Neural crest cell (in vitro differentiated cells): ENCODE measurements at regions not wholly inside any gene's neighbourhood (a gene's known extent, or its start where the extent isn't known, plus 50 kb on each side); places are given as distances from the start of the nearest gene placed in this dataset.

ENCODE experiments used
- DNase-seq: peaks from one replicate; pipeline ENCODE4 v3.0.0; 2021; ENCODE audit warnings: low read depth, mixed read lengths, low spot score
- H3K27ac Mint-ChIP-seq: one replicate; pipeline ENCODE4 v1.8.0; 2021; ENCODE audit warnings: mild to moderate bottlenecking, mixed read lengths; ENCODE audit not compliant: unreplicated experiment
- H3K27me3 Mint-ChIP-seq: 2 replicates; pipeline ENCODE4 v1.8.0; 2021; ENCODE audit warnings: low read depth, mild to moderate bottlenecking, mixed read lengths
- H3K36me3 Mint-ChIP-seq: 2 replicates; pipeline ENCODE4 v1.8.0; 2021; ENCODE audit warnings: low read depth, mild to moderate bottlenecking, mixed read lengths
- H3K4me1 Mint-ChIP-seq: 2 replicates; pipeline ENCODE4 v1.8.0; 2021; ENCODE audit warnings: mixed read lengths
- H3K4me3 Mint-ChIP-seq: one replicate; pipeline ENCODE4 v1.8.0; 2021; ENCODE audit warnings: mild to moderate bottlenecking, mixed read lengths
- H3K9me3 Mint-ChIP-seq: 2 replicates; pipeline ENCODE4 v1.8.0; 2021; ENCODE audit warnings: mixed read lengths
- CTCF ChIP-seq: fragments of 200-600 bp; sonication (generic); conservative IDR thresholded peaks from 2 replicates; pipeline ENCODE4 v1.5.0; 2021; ENCODE audit warnings: antibody characterized with exemption, mild to moderate bottlenecking

GRCh38 chr1:95990033-95990432, 731.6 kb upstream of the PTBP2 start:
- TF ChIP-seq CTCF = no peak
- H3K4me1 Mint-ChIP-seq = no peaks in the 10 kb centered on the region
- DNase-seq = no peak
- no peaks in the 10 kb centered on the region for H3K36me3 Mint-ChIP-seq
- no peaks in the 10 kb centered on the region for H3K27me3 Mint-ChIP-seq
- H3K9me3 Mint-ChIP-seq = no peaks in the 10 kb centered on the region
- H3K4me3 Mint-ChIP-seq = no peak overlapping the region
- no peak overlapping the region for H3K27ac Mint-ChIP-seq

- no peaks in the 10 kb centered on the region for H3K9me3 Mint-ChIP-seq
Observed at GRCh38 chr1:95991787-95992520, 729.6 kb upstream of the PTBP2 start.

GRCh38 chr1:95994643-95995042, 726.9 kb upstream of the PTBP2 start:
- no peaks in the 10 kb centered on the region for H3K27me3 Mint-ChIP-seq
- H3K4me1 Mint-ChIP-seq = no peaks in the 10 kb centered on the region
- H3K27ac Mint-ChIP-seq = no peak overlapping the region
- no peak for TF ChIP-seq CTCF
- H3K9me3 Mint-ChIP-seq = no peaks in the 10 kb centered on the region
- no peak overlapping the region for H3K4me3 Mint-ChIP-seq
- H3K36me3 Mint-ChIP-seq = no peaks in the 10 kb centered on the region
- no peak for DNase-seq

More at GRCh38 chr1:95991787-95992520, 729.6 kb upstream of the PTBP2 start:
- no peak overlapping the region for H3K4me3 Mint-ChIP-seq
- TF ChIP-seq CTCF = no peak
- no peaks in the 10 kb centered on the region for H3K27me3 Mint-ChIP-seq
- no peaks in the 10 kb centered on the region for H3K4me1 Mint-ChIP-seq
- no peaks in the 10 kb centered on the region for H3K36me3 Mint-ChIP-seq
- no peak overlapping the region for H3K27ac Mint-ChIP-seq
- no peak for DNase-seq

- TF ChIP-seq CTCF = no peak
- no peaks in the 10 kb centered on the region for H3K4me1 Mint-ChIP-seq
- H3K27ac Mint-ChIP-seq = no peak overlapping the region
- no peaks in the 10 kb centered on the region for H3K27me3 Mint-ChIP-seq
- DNase-seq = no peak
- H3K9me3 Mint-ChIP-seq = peaks cover 4% of the 10 kb centered on the region
- H3K36me3 Mint-ChIP-seq = no peaks in the 10 kb centered on the region
- no peak overlapping the region for H3K4me3 Mint-ChIP-seq
Observed at GRCh38 chr1:96002201-96002600, 719.4 kb upstream of the PTBP2 start.

GRCh38 chr1:96002969-96003964, 718.3 kb upstream of the PTBP2 start:
- DNase-seq = no peak
- no peak overlapping the region for H3K4me3 Mint-ChIP-seq
- H3K27me3 Mint-ChIP-seq = no peaks in the 10 kb centered on the region
- no peaks in the 10 kb centered on the region for H3K36me3 Mint-ChIP-seq
- no peak for TF ChIP-seq CTCF
- no peak overlapping the region for H3K27ac Mint-ChIP-seq
- H3K4me1 Mint-ChIP-seq = no peaks in the 10 kb centered on the region
- peaks cover 4% of the 10 kb centered on the region for H3K9me3 Mint-ChIP-seq
